ENCODE measurements at regions not wholly inside any gene's neighbourhood (a gene's known extent, or its start where the extent isn't known, plus 50 kb on each side); places are given as distances from the start of the nearest gene placed in this dataset.

DNA sequence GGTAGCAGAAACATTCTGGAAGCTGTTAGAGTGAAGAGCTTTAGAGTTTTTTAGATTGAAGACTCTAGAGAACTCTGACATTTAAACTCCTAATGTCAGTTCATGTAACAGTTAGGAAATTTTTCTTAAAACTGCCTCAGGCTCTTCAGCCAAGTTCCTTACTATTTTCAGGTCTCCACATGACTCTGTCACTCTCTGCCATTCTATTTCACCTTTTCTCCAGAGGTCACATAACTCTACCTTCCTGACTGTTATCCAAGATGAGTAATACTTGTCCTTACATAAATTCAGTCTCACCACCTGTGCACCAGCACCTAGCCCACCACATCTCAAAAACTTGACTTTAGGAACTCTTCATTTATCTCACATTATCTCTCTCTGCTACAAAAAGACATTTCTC lies 347.1 kb upstream of the CA10 start:
- ChIA-PET POLR2A (no interaction called here), CTCF (no interaction called here)
- Histone ChIP-seq H3K4me3 (ENCODE audit: low read depth in 2 of 2, low read length in 2 of 2) (no peak overlapping the region), H3K4me1 (ENCODE audit: control insufficient read depth, insufficient read depth, low read length) (no peaks in the 10 kb centered on the region), H3K9me3 (ENCODE audit: control insufficient read depth, insufficient read depth, low read depth, low read length) (no peaks in the 10 kb centered on the region), H3K36me3 (ENCODE audit: control insufficient read depth, insufficient read depth, low read length) (no peaks in the 10 kb centered on the region), H3K27ac (ENCODE audit: low read length) (no peak overlapping the region), H3K27me3 (ENCODE audit: control insufficient read depth, insufficient read depth, low read length) (no peaks in the 10 kb centered on the region)
- intact Hi-C loops (cut with micrococcal nuclease; ENCODE audit: unreplicated experiment) (no loop called here), in situ Hi-C loops (cut with HindIII; ENCODE audit: low pct_unique_long_range_greater_than_20kb, low sequenced_read_pairs) (no loop called here)
- ATAC-seq, result no peak
- TF ChIP-seq, protein P1, sequence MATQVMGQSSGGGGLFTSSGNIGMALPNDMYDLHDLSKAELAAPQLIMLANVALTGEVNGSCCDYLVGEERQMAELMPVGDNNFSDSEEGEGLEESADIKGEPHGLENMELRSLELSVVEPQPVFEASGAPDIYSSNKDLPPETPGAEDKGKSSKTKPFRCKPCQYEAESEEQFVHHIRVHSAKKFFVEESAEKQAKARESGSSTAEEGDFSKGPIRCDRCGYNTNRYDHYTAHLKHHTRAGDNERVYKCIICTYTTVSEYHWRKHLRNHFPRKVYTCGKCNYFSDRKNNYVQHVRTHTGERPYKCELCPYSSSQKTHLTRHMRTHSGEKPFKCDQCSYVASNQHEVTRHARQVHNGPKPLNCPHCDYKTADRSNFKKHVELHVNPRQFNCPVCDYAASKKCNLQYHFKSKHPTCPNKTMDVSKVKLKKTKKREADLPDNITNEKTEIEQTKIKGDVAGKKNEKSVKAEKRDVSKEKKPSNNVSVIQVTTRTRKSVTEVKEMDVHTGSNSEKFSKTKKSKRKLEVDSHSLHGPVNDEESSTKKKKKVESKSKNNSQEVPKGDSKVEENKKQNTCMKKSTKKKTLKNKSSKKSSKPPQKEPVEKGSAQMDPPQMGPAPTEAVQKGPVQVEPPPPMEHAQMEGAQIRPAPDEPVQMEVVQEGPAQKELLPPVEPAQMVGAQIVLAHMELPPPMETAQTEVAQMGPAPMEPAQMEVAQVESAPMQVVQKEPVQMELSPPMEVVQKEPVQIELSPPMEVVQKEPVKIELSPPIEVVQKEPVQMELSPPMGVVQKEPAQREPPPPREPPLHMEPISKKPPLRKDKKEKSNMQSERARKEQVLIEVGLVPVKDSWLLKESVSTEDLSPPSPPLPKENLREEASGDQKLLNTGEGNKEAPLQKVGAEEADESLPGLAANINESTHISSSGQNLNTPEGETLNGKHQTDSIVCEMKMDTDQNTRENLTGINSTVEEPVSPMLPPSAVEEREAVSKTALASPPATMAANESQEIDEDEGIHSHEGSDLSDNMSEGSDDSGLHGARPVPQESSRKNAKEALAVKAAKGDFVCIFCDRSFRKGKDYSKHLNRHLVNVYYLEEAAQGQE (IDR thresholded peaks at IDR 0.05; ENCODE audit: insufficient read depth in 1 of 2, low read depth in 2 of 2, low read length in 1 of 2), result no peak
- TF ChIP-seq POLR2AphosphoS5 (IDR thresholded peaks at IDR 0.05; ENCODE audit: low read depth, low read length), result no peak
- DNase-seq (ENCODE audit: low read depth, low spot score), result no peak
- BruUV-seq (replicated peaks), result no TSS peak

DNA sequence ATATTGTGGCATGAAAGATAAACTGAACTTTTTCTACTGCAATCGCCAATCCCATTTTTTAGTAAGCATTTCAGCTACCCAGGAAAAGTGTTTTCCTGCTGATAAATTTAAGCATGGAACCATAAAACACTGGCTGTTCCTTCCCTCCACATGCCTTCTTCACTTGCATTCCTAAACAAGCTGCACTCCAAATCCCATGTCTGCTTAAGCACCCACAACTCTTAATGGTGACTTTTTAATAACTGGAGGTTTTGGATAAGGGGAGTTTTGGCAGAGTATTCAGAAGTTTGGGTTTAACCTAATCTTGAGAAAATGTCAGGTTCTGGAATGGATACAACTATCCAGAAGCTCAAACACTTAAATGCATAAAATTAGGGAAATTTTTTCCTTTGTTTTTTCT lies 345.6 kb upstream of the CA10 start:
- POLR2A ChIA-PET, result no interaction called here
- H3K36me3 ChIP-seq (ENCODE audit: control insufficient read depth, insufficient read depth, low read length), result no peaks in the 10 kb centered on the region
- H3K4me1 ChIP-seq (ENCODE audit: control insufficient read depth, insufficient read depth, low read length), result no peaks in the 10 kb centered on the region
- H3K4me3 ChIP-seq (ENCODE audit: low read depth in 2 of 2, low read length in 2 of 2), result no peak overlapping the region
- no peaks in the 10 kb centered on the region for H3K9me3 ChIP-seq (ENCODE audit: control insufficient read depth, insufficient read depth, low read depth, low read length)
- in situ Hi-C loops (cut with HindIII; ENCODE audit: low pct_unique_long_range_greater_than_20kb, low sequenced_read_pairs), result no loop called here
- no peak for TF ChIP-seq TCF7L2 (IDR thresholded peaks at IDR 0.05; ENCODE audit: low read depth, low read length)
- TF ChIP-seq, protein P1 (IDR thresholded peaks at IDR 0.05; ENCODE audit: insufficient read depth in 1 of 2, low read depth in 2 of 2, low read length in 1 of 2), result no peak
- TF ChIP-seq SIN3A (IDR thresholded peaks at IDR 0.05; ENCODE audit: borderline replicate concordance, insufficient read depth, low read depth, low read length), result no peak
- TF ChIP-seq POLR2AphosphoS5 (IDR thresholded peaks at IDR 0.05; ENCODE audit: low read depth, low read length), result no peak
- TF ChIP-seq, protein P2, sequence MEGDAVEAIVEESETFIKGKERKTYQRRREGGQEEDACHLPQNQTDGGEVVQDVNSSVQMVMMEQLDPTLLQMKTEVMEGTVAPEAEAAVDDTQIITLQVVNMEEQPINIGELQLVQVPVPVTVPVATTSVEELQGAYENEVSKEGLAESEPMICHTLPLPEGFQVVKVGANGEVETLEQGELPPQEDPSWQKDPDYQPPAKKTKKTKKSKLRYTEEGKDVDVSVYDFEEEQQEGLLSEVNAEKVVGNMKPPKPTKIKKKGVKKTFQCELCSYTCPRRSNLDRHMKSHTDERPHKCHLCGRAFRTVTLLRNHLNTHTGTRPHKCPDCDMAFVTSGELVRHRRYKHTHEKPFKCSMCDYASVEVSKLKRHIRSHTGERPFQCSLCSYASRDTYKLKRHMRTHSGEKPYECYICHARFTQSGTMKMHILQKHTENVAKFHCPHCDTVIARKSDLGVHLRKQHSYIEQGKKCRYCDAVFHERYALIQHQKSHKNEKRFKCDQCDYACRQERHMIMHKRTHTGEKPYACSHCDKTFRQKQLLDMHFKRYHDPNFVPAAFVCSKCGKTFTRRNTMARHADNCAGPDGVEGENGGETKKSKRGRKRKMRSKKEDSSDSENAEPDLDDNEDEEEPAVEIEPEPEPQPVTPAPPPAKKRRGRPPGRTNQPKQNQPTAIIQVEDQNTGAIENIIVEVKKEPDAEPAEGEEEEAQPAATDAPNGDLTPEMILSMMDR (IDR thresholded peaks at IDR 0.05), result no peak
- DNase-seq (ENCODE audit: low read depth, low spot score) (no peak), ATAC-seq (no peak)
- H3K27ac ChIP-seq (ENCODE audit: low read length), result no peak overlapping the region
- CTCF ChIA-PET, result no interaction called here
- BruUV-seq (replicated peaks), result no TSS peak
- H3K27me3 ChIP-seq (ENCODE audit: control insufficient read depth, insufficient read depth, low read length), result no peaks in the 10 kb centered on the region
- intact Hi-C loops (cut with micrococcal nuclease; ENCODE audit: unreplicated experiment), result no loop called here

Measured in Panc1 (cell line).